Left ventricle myocardium inferior (tissue), 1 donor: ENCODE measurements at regions not wholly inside any gene's neighbourhood (a gene's known extent, or its start where the extent isn't known, plus 50 kb on each side); places are given as distances from the start of the nearest gene placed in this dataset.

Source experiments
- DNase-seq: peaks from one replicate; pipeline ENCODE4 v3.0.0-alpha.2; 2020
- H3K27ac ChIP-seq: fragments of 200-600 bp; replicated peaks from 2 replicates; pipeline ENCODE4 v1.8.0; 2021
- H3K27me3 ChIP-seq: fragments of 200-600 bp; 2 replicates; pipeline ENCODE4 v1.8.0; 2021; ENCODE audit warnings: low read depth
- H3K36me3 ChIP-seq: fragments of 200-600 bp; 2 replicates; pipeline ENCODE4 v1.8.0; 2021
- H3K4me1 ChIP-seq: fragments of 200-600 bp; 2 replicates; pipeline ENCODE4 v1.8.0; 2021
- H3K4me3 ChIP-seq: fragments of 200-600 bp; 2 replicates; pipeline ENCODE4 v1.8.0; 2021; ENCODE audit warnings: mild to moderate bottlenecking, moderate library complexity
- H3K9me3 ChIP-seq: fragments of 200-600 bp; replicated peaks from 2 replicates; pipeline ENCODE4 v1.8.0; 2021
- CTCF ChIP-seq: fragments of 200-600 bp; IDR thresholded peaks from 2 replicates; pipeline ENCODE4 v1.8.0; 2021; ENCODE audit warnings: antibody characterized with exemption, mild to moderate bottlenecking, borderline replicate concordance
- intact Hi-C: fragments of 100-400 bp; cut with micrococcal nuclease; formaldehyde crosslinking; loops from one replicate; pipeline ENCODE4 v1.11.0; 2022
- donor health status: DM: no; HTN: yes; CAD: no; lungs with severe emphysema.

- no peak for TF ChIP-seq CTCF
- no peaks in the 10 kb centered on the region for H3K27me3 ChIP-seq
- no peaks in the 10 kb centered on the region for H3K36me3 ChIP-seq
- intact Hi-C loops, result no loop called here
- no peaks in the 10 kb centered on the region for H3K9me3 ChIP-seq
- H3K4me3 ChIP-seq, result no peak overlapping the region
- no peak for DNase-seq
- H3K27ac ChIP-seq, result no peak overlapping the region
- peaks cover 3% of the 10 kb centered on the region for H3K4me1 ChIP-seq
These were observed 55.3 kb upstream of the PIM1 start for GRCh38 chr6:37114612-37115011.

- no peaks in the 10 kb centered on the region for H3K9me3 ChIP-seq
- no peak for TF ChIP-seq CTCF
- intact Hi-C loops, result no loop called here
- no peak for DNase-seq
- H3K27me3 ChIP-seq, result no peaks in the 10 kb centered on the region
- no peak overlapping the region for H3K4me3 ChIP-seq
- no peaks in the 10 kb centered on the region for H3K36me3 ChIP-seq
- H3K4me1 ChIP-seq, result no peaks in the 10 kb centered on the region
- no peak overlapping the region for H3K27ac ChIP-seq
These were observed 54.6 kb upstream of the PIM1 start for GRCh38 chr6:37115236-37115895.

GRCh38 chr6:37116326-37116725 lies 53.6 kb upstream of the PIM1 start:
- TF ChIP-seq CTCF, result no peak
- H3K36me3 ChIP-seq, result no peaks in the 10 kb centered on the region

GRCh38 chr6:37119387-37119886 lies 50.5 kb upstream of the PIM1 start:
- Histone ChIP-seq H3K27me3 (no peaks in the 10 kb centered on the region), H3K36me3 (no peaks in the 10 kb centered on the region), H3K4me1 (no peaks in the 10 kb centered on the region), H3K4me3 (no peak overlapping the region), H3K27ac (no peak overlapping the region), H3K9me3 (no peaks in the 10 kb centered on the region)
- TF ChIP-seq CTCF, result no peak
- no peak for DNase-seq
- intact Hi-C loops, result no loop called here

More at GRCh38 chr6:37116326-37116725, 53.6 kb upstream of the PIM1 start:
- H3K27me3 ChIP-seq, result no peaks in the 10 kb centered on the region
- intact Hi-C loops, result no loop called here
- H3K9me3 ChIP-seq, result no peaks in the 10 kb centered on the region
- no peak overlapping the region for H3K27ac ChIP-seq
- H3K4me1 ChIP-seq, result no peaks in the 10 kb centered on the region
- no peak for DNase-seq
- no peak overlapping the region for H3K4me3 ChIP-seq
